ENCODE measurements at regions not wholly inside any gene's neighbourhood (a gene's known extent, or its start where the extent isn't known, plus 50 kb on each side); places are given as distances from the start of the nearest gene placed in this dataset.

DNA sequence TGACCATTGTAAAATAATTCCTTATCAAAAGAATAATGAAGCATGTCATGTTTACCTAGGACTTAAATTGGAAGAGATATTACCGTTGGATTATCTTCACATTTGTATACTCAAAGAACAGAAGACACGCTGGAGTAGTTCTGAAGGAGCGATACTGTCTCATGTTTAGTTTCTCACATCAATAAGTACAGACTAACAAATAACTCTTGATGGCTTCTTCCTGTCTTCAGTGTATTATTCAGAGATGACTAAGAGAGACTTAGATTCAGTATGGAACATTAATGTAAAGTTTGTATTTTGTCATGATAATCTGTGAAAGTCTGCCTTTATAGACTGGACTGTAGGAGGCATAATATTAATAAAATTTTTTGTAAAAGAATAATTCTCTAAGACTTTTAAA, 72.7 kb downstream of the SPRY1 start:
- TF ChIP-seq, protein P1, sequence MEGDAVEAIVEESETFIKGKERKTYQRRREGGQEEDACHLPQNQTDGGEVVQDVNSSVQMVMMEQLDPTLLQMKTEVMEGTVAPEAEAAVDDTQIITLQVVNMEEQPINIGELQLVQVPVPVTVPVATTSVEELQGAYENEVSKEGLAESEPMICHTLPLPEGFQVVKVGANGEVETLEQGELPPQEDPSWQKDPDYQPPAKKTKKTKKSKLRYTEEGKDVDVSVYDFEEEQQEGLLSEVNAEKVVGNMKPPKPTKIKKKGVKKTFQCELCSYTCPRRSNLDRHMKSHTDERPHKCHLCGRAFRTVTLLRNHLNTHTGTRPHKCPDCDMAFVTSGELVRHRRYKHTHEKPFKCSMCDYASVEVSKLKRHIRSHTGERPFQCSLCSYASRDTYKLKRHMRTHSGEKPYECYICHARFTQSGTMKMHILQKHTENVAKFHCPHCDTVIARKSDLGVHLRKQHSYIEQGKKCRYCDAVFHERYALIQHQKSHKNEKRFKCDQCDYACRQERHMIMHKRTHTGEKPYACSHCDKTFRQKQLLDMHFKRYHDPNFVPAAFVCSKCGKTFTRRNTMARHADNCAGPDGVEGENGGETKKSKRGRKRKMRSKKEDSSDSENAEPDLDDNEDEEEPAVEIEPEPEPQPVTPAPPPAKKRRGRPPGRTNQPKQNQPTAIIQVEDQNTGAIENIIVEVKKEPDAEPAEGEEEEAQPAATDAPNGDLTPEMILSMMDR (IDR thresholded peaks at IDR 0.05) = no peak
- no peak for TF ChIP-seq TAF1 (IDR thresholded peaks at IDR 0.05; ENCODE audit: borderline replicate concordance, low read depth, low read length)
- no peak for TF ChIP-seq RFX5 (IDR thresholded peaks at IDR 0.05; ENCODE audit: low read length)
- no peak for TF ChIP-seq SMC3 (IDR thresholded peaks at IDR 0.05; ENCODE audit: low read depth, low read length)
- TF ChIP-seq FOXM1 (IDR thresholded peaks at IDR 0.05; ENCODE audit: low read depth) = no peak
- no peak for TF ChIP-seq EP300 (IDR thresholded peaks at IDR 0.05; ENCODE audit: borderline replicate concordance in 1 of 2, low read depth in 1 of 2, low read length in 1 of 2)
- no peak for TF ChIP-seq POLR2AphosphoS5 (IDR thresholded peaks at IDR 0.05; ENCODE audit: low read depth, low read length)
- TF ChIP-seq, protein P2, sequence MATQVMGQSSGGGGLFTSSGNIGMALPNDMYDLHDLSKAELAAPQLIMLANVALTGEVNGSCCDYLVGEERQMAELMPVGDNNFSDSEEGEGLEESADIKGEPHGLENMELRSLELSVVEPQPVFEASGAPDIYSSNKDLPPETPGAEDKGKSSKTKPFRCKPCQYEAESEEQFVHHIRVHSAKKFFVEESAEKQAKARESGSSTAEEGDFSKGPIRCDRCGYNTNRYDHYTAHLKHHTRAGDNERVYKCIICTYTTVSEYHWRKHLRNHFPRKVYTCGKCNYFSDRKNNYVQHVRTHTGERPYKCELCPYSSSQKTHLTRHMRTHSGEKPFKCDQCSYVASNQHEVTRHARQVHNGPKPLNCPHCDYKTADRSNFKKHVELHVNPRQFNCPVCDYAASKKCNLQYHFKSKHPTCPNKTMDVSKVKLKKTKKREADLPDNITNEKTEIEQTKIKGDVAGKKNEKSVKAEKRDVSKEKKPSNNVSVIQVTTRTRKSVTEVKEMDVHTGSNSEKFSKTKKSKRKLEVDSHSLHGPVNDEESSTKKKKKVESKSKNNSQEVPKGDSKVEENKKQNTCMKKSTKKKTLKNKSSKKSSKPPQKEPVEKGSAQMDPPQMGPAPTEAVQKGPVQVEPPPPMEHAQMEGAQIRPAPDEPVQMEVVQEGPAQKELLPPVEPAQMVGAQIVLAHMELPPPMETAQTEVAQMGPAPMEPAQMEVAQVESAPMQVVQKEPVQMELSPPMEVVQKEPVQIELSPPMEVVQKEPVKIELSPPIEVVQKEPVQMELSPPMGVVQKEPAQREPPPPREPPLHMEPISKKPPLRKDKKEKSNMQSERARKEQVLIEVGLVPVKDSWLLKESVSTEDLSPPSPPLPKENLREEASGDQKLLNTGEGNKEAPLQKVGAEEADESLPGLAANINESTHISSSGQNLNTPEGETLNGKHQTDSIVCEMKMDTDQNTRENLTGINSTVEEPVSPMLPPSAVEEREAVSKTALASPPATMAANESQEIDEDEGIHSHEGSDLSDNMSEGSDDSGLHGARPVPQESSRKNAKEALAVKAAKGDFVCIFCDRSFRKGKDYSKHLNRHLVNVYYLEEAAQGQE (IDR thresholded peaks at IDR 0.05; ENCODE audit: low read depth, low read length) = no peak

Data from SK-N-SH (cell line).